SKM-1 (cell line): ENCODE measurements at regions not wholly inside any gene's neighbourhood (a gene's known extent, or its start where the extent isn't known, plus 50 kb on each side); places are given as distances from the start of the nearest gene placed in this dataset.
"Not testable (repeated sequence)": the region's sequence is repeated elsewhere in the genome, so short reads cannot be mapped to it uniquely, and the experiment has no call there.

ENCODE experiments used
- DNase-seq: peaks from one replicate; lab custom pipeline; 2025; ENCODE audit not compliant: unreplicated experiment; lab: John Stamatoyannopoulos, UW

DNA sequence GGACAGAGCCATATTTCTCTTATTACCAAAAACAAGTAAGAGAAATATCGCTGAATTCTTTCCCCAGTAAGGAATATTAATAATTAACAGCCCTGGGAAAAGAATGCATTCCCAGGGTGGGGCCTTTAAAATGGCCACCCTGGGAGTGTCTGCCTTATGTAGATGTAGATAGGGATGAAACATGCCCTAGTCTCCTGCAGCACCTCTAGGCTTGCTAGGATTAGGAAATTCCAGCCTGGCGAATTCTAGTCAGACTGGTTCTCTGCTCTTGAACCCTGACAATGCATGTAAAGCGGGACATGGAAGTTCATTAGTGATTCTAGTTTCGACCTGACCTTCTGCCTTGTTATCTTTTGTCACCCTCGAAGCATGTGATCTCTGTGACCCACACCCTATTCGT is 405.2 kb upstream of the MAP2 start:
- not testable (repeated sequence) for DNase-seq

DNA sequence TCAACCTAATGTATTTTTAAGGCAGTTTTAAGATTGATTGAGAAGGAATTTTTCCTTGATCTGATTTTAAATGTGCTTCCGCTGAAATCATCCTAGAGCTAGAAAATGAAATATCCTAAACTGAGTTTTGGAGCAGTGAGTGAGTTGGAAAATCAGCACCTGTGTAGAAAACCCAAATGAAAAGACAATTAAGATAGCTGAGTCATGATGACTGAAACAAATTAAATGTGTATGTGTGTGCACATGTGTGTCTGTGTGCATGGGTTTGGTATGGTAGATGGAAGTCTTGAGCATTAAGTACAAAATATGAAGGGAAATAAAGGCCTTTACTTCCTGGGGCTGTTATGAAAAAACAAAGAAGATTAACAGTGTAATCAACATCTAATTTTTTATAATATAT is 394.6 kb upstream of the MAP2 start:
- no peak for DNase-seq

DNA sequence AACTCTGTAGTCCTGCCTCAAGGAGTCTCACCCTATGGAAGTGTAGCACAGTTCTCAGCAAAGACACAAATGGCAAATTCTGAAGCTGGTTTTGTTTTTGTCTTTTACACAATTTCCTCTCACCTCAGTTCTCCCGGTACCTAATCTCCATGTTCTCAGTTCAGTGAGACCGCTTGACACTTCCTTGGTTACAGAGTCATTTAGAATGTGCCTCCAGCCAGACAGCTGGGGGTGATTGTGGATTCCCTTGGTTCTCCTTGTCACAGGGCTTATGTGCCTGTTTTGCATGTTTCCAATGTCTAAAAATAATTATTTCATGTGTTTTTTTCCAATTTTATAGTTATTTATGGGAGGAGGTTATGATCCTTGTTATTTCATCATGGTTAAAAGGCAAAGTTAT is 379.5 kb upstream of the MAP2 start:
- no peak for DNase-seq

DNA sequence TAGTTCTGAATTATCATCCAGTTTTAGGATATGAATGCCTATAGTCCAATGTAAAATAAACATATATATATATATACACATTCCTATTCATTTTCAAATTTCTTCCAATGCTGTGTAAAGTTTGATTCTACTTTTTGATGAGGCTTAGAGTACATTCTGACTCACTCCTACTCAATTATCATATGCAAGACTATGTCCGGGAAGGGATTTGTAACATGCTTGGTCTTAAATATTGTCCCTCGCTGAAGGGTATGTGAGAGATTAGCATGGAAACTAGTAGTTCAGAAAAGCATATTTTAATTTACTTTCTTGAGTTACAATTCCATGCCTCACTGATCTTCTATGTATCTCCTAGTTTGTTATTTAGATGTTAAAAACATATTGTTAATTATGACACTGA is 377.7 kb upstream of the MAP2 start:
- DNase-seq: no peak

DNA sequence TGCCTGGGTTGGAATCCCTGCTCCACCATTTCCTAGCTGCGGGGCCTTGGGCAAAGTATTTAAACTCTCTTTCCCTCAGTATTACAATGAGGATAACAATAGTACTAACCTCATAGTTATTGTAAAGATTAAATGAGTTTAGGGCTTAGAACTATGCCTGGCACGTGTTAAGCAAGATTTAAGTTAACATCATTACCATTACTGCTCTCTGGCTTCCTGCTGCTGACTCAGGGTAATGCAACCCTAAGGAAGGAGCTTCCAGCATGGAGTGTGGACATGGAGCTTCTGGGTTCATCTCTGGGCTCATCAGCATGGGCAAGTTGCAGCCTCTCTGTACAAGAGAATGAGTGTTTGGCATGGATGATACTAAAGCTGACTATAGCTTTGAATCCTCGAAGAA is 374.2 kb upstream of the MAP2 start:
- no peak for DNase-seq

DNA sequence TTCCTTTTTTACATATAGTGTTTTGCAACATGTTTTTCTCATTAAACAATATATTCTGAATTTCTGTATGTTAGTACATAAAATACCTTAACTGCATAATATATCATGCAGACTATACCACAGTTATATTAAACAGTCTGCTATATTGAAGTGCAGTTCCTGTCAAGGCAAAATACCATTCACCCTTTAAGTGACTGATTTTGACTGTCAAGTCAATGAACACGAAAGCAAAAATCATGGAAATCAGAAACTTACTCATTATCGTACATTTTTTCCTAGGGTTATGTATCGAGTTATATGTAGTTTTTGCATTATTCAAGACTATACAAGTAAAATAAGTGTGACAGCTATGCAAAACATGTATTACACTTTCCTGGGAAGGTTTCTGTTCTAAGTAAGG is 361.6 kb upstream of the MAP2 start:
- DNase-seq: no peak

DNA sequence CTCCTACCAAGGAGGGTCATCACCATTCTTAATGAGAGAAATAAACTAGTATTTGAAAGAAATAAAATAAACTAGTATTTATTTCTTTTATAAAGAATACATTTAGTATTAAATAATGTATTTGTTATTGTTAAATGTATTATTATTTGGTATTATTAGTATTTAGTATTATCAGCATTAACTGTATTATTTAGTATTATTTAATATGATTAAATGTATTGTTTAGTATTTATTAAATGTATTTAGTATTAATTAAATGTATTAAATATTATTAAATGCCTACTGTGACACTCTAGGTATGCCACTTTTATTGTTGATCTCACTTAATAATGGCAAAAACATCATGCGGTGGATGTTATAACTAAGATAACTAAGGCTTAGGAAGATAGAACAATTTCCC is 353.6 kb upstream of the MAP2 start:
- no peak for DNase-seq

DNA sequence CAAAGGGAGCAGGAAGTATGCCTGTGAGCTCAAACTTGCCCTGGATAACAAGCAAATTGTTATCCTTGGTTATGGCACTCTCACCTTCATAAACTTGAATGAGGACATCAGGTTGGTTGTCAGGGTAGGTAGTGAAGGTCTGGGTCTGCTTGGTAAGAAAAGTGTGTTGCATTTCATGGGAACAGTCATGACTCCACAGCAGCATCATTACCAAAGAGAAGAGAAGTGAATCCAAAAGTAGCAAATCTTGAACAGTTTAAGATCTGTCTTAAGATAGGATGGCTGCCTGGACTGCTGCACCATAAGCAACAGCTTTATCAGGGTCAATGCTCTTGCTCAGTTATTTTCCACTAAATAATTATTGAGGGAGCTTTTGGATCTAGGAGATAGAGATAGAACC is 350.7 kb upstream of the MAP2 start:
- no peak for DNase-seq

DNA sequence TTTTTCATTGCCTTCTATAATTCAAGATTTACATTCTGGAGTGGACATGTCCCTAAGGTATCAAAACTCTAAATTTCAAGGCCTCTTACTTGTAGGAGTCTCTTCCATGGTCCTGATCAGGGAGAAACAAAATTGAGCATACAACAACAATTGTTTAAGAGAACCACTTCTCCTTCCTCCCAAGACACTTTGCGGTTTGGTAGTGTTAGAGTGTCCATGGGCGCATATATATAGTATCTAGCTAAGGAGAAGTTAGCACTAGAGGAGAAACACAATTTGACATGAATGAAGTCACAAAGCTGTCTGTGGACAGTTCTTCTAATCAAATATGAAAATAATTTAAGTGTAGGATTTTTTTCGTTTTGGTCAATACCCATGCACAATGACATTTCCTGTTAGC is 349.1 kb upstream of the MAP2 start:
- no peak for DNase-seq

DNA sequence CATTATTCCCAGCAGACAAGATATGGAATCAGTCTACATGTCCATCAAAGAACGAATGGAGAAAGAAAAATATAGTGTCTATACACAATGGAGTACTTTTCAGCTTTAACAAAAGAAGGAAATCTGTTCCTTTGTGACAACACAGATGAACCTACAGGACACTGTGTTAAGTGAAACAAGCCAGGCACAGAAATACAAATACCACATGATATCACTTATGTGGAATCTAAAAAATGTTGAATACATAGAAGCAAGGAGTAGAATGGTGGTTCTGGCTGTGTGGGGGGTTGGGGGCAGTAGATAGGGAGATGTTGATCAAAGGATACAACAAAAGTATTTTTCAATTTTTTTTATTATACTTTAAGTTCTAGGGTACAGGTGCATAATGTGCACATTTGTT is 347.7 kb upstream of the MAP2 start:
- no peak for DNase-seq

DNA sequence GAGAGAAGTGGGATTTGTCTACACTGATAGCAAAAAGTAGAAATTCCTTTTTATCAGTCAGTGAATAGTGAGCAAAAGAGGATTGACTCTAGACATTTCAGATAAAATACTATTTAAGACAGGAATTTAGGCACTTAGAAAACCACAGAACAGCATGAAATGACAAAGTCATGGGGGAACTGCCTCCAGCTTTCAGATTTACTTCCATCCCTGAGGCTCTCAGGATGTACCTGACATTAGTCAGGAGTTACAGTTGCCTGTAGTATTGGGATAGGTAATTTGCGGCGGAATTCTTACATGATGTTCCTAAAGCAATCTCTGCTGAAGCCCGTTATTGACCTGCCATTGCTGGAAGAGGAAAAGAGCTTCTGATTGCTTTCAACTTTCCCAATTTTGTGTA is 337.1 kb upstream of the MAP2 start:
- DNase-seq: no peak

DNA sequence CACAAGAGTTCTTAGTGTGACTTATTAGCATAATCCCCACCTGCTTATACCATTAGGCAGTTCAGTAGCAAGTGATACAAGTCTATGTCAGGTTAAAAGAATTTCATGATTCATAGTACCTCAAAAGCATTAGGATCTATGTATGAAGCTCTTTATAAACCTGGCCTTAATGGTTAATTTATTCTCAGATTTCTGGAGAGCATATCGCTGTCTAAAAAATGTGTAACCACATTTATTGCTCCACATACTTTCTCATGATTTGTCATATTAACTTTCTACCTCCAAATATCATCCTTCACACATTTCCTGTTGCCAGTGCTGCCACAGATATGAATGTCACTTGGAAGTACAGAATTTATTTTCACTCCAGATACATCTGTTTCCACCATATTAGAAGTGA is 332.8 kb upstream of the MAP2 start:
- DNase-seq: no peak

DNA sequence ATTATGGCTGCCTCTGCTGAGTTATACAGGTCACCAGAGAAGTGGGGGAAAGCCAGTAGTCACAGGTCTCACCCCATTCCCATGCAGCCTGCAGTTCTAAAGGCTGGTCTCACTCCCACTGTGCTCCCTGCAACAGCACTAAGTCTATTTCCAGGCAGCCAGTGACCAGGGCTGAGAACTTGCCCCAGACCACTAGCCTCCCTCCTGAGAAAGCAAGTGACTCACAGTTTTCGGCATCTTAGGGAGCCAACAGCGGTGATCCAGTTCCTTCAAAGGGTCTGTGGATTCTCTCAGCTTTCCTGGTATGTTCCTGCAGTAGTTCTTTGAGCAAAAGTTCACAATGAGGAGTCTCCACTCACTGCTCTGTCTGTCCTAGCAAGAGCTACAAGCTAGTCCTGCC is 329.6 kb upstream of the MAP2 start:
- DNase-seq: no peak

DNA sequence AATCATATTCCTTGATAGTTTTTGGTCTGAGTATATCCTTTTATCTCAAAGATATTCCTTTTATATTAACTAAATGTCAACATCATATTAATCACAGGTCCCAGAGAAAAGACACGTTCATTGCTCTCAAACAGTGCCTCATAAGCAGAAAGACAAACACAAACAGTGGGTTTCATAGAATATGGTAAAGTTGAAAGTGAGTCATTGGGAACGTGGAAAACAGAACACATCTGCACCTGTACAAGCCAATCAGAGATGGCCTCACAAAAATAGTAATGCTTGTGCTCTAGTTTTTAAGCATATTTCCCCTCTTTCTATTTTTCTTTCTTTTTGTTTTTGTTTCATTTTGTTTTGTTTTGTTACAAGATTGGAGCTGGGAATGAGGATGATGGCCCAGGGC is 328.4 kb upstream of the MAP2 start:
- DNase-seq: no peak

DNA sequence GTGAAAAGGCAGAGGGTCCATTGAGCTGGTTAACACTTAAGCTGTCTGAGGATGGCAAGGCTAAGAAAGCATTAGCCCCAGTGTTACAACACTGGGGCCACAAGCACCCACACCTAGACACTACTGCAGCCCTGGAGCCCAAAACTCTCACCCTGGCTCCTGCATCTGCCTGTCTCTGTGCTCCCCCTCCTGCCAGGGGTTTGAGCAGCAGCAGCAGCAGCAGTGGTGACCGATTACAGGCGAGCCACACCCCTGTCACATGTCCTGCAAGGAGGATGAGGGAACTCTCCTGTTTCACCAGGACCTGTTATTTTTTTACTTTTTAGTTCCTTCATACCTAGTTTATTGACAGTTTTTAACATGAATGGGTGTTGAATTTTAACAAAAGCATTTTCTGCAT is 326.7 kb upstream of the MAP2 start:
- no peak for DNase-seq

DNA sequence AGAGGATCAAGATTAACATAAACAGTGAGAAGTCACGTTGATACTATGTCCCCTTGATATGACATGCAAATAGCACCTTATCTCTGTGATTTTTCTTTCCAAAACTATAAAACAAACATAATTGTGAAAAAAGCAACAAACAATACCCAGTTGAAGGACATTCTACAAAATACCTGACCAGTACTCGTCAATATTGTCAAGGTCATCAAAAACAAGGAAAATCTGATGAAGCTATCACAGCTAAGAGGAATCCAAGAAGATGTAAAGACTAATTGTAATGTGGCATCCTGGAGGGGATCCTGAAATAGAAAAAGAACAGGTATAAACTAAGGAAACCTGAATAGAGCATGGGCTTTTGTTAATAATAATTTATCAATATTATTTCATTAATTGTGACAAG is 321.5 kb upstream of the MAP2 start:
- no peak for DNase-seq

DNA sequence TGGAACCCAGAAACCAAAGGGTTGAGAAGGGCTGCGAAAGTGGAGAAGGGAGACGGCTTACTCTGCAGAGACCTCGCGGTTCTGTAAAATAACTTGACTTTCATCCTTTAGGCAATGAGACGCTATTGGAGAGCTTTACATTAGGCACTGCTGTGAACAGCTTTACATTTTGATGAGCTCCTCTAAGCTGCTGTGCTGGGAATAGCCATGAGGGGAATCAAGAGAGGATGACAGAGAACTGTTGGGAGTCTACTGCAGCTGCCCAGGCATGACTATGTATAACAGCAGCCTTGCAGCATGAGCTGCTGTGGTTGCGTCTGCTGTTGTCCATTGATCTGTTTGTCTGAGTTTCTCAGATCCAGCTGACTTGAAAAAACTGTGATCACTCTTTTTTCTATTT is 310.8 kb upstream of the MAP2 start:
- DNase-seq: no peak

DNA sequence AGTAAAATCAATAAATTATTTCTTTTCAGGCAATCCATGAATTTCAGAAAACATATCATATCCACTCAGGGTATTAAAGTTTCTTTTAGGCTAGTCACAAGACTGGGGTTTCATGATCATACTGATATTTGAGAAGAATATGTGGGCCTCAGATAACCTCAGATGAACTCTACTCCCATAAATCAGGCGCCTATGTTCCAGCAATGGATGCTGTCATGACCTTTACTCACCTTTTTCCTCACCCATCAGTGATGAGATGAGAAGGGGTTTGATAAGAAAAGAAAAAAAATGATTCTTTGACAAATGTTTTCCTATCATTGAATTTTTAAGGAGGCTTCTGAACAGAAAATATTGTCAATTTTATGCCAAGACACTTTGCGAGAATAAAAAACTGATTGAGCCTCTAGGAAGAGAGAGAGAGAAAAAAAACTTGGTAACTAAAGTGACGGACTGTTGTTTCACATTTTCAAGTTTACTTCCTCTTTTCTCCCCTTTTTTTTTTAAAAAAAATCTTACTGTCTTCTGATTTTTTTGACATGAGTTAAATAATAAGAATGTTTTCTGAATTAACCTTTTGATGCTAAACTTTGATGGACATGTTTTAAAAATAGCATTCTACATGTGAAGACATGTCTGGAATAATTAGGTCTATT is 309.1 kb upstream of the MAP2 start:
- DNase-seq: no peak

DNA sequence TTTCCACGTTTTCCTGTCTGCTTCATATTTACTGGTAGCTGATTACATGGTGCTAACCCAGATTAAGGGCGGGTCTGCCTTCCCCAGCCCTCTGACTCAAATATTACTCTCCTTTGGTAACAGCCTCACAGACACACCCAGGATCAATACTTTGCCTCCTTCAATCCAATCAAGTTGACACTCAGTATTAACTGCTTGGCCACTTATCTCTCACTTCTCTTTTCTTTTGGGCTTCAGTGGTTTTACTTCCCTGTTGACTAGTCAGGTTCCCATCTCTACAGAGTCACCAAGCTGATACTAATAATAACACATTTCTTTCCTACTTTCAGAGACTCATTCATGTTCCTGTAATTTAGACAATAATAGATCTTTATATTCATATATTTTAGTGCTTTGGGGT is 302.2 kb upstream of the MAP2 start:
- DNase-seq: peak; percentile 10

DNA sequence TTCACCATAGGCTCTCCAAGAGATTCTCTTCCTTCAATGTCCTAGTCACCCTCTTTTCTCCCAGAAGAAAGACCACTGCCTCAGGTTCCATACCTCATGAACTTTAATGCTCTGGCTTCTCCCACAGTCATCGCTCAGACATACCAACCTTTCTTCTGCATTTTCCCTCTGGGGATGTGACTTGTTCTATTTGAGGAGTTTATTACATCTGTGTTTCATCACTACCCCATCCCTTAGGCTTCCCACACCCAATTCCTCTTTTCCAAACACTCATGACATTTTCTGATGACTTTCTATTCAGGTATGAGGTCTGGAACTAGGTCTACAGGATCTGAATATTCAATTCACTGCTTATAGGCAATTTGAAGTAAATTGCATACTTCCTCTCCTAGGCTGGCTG is 298.6 kb upstream of the MAP2 start:
- no peak for DNase-seq

DNA sequence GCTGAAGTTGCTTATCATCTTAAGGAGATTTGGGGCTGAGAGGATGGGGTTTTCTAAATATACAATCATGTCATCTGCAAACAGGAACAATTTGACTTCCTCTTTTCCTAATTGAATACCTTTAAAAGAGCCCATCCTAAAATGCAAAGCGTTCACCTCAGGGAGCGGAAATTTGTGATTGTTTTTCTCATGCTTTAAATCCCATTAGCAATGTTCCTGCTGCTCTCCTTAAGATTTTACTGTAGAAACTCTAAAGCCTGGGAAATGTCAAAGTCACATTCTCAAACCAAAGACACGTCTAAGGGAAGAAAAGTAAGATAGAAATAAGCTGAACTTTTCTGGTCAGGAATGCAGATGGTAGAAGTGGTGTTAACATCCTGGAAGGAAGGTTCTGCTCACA is 285.8 kb upstream of the MAP2 start:
- DNase-seq: no peak

DNA sequence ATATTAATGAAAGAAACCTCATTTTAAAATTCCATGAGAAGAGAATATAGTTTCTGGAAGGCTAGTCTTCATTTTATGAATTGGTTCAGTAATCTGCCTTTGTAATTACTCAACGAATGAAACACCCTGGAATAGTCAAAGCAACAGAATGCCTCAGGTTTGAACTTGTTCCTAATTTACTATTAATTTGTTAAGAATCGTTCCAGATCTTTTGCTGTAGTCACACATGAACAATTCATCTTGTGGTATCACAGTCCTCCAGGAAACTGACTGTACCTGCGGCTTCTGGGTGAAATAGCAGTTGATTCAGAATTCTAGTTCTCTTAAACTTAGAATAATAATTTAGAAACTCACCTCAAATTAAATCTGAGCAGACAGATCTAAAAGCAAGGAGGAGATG is 282.7 kb upstream of the MAP2 start:
- DNase-seq: no peak

DNA sequence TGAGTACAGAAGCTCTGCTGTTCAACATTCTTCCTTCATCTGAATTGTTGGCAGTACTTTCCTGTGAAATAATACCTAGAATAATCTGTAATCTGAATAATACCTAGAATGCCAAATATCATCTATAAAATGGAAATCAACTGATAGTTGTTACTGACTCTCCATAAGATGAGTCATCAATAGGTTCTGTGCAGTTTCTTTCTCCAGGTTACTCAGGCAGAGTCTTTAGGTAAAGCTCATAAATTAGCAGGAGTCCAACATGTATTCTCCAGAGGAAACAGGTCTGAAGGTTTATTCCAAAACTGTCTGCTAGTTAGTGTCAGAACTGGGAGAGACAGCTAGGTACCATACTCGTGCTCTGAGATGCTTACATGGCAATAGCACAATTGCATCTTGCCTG is 282.0 kb upstream of the MAP2 start:
- DNase-seq: no peak

DNA sequence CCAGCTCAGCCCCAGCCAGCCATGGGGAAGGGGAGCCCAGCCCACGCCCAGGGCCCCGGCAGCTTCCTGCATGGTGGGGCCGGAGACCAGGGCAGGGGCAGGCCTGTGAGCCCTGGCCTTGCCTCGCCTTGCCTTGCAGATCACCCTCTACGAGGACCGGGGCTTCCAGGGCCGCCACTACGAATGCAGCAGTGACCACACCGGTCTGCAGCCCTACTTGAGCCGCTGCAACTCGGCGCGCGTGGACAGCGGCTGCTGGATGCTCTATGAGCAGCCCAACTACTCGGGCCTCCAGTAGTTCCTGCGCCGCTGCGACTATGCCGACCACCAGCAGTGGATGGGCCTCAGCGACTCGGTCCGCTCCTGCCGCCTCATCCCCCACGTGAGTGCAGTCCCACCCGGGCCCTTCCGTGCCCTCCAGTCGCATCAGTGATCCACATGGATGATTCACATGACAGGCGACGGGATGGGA is 278.6 kb upstream of the MAP2 start:
- not testable (repeated sequence) for DNase-seq
